GM21786 (cell line): ENCODE measurements at regions not wholly inside any gene's neighbourhood (a gene's known extent, or its start where the extent isn't known, plus 50 kb on each side); places are given as distances from the start of the nearest gene placed in this dataset.
"Not testable (repeated sequence)": the region's sequence is repeated elsewhere in the genome, so short reads cannot be mapped to it uniquely, and the experiment has no call there.

Source experiments
- ATAC-seq: cut with Tn5 transposase; IDR thresholded peaks from one replicate; pipeline ENCODE4 v1.9.1; 2021; ENCODE audit not compliant: unreplicated experiment

DNA sequence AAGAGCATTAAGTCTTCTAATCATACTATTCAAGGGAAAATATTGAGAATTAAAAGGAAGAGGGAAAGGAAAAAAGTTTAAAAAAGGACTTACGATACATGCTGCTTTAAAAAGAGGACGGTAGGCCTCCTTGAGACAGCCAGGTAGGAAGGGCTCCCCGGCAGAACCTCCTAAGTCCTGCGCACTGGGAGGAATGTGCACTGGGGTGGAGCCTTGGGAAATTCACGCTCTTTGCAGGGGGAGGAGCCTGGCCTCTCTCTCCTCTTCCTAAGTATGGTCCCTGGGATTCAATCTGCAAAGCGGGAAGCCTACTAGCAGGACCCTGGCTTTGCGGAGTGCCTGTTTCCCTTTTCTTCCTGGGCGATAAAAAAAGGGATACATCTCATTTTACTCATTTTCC lies 553.0 kb downstream of the RPS29 start:
- ATAC-seq = no peak

DNA sequence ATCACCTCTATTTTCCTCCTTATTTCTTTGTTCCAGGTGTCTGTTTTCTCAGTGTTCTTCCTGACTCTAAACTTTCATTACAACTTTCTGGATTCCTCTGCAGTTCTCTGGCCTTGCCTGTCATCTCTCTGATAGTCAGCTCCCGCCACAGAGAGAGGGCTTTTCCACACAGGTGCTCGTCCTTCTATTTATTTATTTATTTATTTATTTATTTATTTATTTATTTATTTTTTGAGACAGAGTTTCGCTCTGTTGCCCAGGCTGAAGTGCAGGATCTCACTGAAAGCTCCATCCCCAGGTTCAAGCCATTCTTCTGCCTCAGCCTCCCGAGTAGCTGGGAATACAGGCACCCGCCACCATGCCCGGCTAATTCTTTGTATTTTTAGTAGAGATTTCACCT lies 554.5 kb downstream of the RPS29 start:
- not testable (repeated sequence) for ATAC-seq

GRCh38 chr14:49019467-49020115 lies 566.6 kb downstream of the RPS29 start:
- ATAC-seq = peak; percentile 60

DNA sequence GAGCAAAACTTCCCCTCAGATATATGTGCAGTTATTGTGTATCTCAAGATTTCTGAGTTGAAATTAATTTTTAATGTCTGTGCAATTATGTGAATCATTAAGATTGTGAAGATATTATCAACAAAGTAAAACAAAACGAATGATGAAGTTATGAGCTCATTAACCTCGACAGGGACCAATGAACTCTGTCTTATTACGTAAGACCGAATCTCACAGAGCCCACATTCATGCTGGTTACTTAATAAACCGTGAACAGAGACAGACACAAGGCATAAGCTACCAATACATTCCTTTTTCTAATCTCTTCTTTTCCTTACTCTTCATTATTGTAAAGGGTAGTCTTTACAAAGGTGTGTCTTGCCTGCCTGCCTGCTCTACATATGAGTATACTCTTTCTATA lies 568.7 kb downstream of the RPS29 start:
- ATAC-seq = no peak

DNA sequence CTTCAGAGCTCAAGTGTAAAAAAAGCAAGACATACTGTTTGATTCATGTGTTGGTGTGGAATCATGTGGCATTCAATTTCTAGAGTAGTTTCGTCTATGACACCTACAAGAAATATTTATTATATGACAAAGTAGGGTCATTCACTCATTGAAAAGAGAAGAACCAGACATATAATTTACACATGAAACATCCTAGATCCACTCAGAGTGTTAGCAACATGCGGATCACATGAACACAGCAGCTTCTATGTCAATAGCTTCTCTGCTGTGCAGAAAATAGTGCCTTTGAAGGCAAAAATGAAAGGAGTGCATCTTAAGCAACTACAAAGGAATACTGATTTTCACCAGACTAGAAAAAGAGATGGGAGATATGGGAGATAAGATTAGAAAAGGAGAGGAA lies 569.8 kb downstream of the RPS29 start:
- no peak for ATAC-seq

DNA sequence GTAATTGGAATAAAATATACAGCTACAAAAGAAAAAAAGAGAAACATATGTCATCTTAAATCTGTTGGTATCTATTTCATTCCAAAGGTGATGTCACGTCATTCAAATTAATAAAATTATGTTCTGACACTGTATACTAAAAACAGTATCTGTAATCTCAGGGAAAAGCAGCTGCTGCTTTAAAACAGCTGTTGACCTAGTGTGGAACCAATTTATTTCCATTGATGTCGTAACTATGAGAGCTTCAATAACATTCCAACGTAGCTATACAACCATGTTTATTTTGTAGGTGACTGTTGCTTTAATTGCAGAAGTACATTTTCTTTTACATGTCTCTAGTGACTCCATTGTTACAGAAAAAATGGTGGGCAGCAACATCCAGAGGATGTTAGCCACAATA lies 571.7 kb downstream of the RPS29 start:
- ATAC-seq = no peak

DNA sequence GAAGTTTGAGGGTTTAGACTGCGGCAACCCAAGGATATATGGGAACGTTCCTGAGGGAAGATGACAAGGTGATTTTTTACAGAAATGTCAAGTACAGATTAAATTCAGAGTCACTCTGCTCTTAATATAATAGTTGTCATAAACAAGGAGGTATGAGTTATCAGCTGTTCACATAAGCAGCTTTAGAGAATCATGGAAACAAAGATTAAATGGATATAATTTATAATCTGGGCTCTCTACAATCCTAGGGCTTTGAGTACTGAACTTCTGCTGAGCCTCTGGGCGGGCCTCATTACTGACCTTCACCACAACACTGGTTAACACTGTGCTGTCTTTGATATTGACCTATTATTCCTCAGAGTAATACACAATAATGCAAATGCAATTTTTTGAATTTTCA lies 577.8 kb downstream of the RPS29 start:
- ATAC-seq = no peak

DNA sequence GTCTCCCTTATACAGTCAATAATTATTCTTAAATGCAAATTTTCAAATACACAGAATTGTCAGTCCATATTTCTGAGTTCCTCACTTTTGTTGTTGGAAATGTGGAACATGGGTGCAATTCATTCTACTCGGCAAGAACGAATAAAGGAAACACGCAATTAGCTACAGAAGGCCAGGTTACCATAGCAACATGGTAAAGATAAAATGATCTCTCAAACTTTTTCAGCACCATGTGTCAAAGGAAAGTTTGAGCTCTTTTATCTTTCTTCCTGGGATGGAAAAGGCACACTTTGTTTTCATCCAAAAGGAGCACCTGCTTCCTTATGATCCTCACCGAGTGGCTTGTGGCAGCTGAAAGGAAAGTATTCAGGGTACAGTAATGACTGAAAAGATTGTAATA lies 595.0 kb downstream of the RPS29 start:
- no peak for ATAC-seq

- no peak for ATAC-seq
Observed at GRCh38 chr14:48983351-48983888, 602.8 kb downstream of the RPS29 start.

DNA sequence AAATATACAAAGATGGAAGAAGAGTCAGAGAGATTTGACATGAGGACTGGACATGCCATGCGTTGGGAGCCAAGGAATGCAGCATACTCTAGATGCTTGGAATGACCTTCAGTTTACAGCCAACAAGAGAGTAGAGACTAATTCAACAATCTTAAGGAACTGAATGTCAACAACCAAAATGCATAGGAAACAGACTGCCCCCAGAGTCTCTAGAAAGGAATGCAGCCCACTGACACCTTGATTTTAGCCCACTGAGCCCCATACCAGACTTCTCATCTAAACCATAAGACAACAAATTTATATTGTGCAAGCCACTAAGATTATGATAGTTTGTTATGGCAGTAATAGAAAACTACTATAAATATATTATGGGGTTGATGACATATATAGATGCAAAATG lies 611.2 kb downstream of the RPS29 start:
- ATAC-seq = no peak

- ATAC-seq = no peak
Observed at GRCh38 chr14:48973151-48973550, 613.0 kb downstream of the RPS29 start.

- no peak for ATAC-seq
Observed at GRCh38 chr14:48970943-48971342, 615.2 kb downstream of the RPS29 start.

- ATAC-seq = no peak
Observed at GRCh38 chr14:48967419-48967818, 618.8 kb downstream of the RPS29 start.

DNA sequence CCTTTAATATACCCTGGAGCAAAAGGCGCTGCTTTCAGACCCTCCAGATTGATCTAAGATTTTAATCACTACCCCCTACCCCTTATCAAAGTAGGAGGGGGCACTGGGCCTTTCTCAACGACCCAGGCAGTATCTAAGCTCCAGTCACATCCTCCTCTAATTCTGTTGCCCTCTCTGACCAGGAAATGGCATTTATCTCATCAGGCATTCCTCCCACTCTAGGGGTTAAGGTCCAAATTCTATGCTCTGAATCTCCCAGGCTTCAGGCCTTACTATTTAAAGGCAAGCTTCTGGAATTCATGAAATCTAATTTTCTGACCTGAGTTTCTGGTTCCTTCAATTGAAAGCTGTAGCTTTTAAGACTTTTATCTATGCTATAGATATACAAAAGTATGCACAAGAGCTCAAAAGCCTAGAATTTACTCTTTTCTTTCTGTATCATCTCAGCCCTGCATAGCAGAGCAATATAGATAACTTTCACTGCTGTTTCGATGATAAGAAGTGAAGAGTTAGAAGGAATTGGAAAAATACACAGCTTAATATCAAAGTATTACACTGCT lies 622.9 kb downstream of the RPS29 start:
- ATAC-seq = no peak

GRCh38 chr14:48957486-48957885 lies 628.7 kb downstream of the RPS29 start:
- no peak for ATAC-seq

DNA sequence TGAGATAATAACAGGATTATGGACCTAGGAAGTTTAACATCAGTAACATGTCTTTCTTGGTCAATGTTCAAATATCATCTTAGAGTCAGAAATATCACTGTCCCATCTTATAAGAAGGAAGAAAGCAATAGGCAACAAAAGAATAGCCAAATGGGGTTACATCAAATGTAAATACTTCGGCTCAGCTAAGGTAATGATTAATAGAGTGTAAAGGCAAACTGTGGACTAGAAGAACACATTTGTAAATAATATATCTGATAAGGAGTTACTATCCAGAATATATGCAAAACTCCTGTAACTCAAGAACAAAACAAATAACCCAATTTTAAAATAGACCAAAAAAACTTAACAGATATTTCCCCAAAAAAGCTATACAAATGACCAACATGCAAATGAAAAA lies 630.3 kb downstream of the RPS29 start:
- no peak for ATAC-seq

DNA sequence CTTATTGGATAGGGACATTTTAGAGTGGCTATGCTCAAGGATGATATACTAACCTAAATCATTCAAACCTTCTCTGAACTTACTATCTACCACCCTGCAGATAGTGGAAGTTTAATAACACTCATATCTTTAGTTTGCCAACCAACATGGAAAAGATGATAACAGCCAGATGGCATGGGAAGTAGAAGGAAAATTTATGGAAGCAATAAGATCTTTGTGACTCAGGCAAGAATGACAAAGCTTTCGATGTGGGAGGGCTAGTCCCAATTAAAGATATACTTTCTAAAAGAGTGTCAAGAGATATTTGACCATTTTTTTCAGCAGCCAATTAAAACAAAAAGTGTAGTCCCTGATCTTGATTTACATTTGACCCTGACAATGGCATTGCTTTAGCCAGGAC lies 631.7 kb downstream of the RPS29 start:
- ATAC-seq = no peak

GRCh38 chr14:48944809-48945208 lies 641.4 kb downstream of the RPS29 start:
- no peak for ATAC-seq

DNA sequence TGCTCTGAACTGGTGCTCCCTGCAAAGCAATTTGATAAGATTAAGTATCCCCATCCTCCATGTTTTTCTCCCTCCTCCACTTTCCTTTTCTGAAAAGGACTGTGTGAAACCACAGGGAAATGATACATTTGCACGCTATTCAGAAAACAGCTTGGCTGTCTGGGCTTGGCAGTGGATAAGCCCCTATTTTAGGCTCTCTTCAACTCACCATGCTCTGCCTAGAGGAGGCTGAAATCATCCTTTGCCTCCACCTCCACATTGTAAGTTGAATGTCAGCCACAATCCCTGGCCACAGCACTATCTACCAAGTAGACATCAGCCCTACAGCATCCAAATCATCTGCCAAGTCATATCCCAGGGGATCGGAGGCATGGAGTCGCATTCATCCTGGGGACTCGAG lies 642.3 kb downstream of the RPS29 start:
- ATAC-seq = no peak

GRCh38 chr14:48937541-48938195 lies 648.5 kb downstream of the RPS29 start:
- no peak for ATAC-seq

DNA sequence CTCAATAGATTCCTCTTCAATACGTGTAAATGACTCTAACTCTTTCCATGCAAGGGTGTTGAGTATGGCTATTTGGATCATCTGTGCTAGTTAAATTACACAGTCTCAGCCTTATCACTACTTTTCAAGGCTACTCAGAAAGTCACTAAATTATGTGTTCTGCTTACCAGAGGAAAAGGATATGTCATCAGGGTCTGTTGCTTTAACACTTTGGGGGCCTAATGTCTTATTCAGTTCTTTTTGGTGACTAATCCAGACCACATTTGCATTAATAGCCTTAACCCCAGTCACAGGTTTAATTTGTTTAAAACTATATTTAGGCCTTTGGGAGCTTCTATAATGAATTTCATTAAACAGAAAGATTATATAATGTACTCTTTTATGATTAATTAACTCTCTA lies 649.3 kb downstream of the RPS29 start:
- no peak for ATAC-seq

GRCh38 chr14:48936362-48936761 lies 649.8 kb downstream of the RPS29 start:
- ATAC-seq = no peak
